GM18868 (cell line): ENCODE measurements at regions not wholly inside any gene's neighbourhood (a gene's known extent, or its start where the extent isn't known, plus 50 kb on each side); places are given as distances from the start of the nearest gene placed in this dataset.

Experiments used
- ATAC-seq: cut with Tn5 transposase; IDR thresholded peaks from one replicate; pipeline ENCODE4 v1.9.1; 2021; ENCODE audit warnings: mild to moderate bottlenecking, moderate library complexity; ENCODE audit not compliant: unreplicated experiment

GRCh38 chr10:8588135-8588534, 533.6 kb downstream of the GATA3 start:
- no peak for ATAC-seq

- no peak for ATAC-seq
Observed at GRCh38 chr10:8590518-8590917, 536.0 kb downstream of the GATA3 start.

- no peak for ATAC-seq
Observed at GRCh38 chr10:8591640-8592039, 537.2 kb downstream of the GATA3 start.

- ATAC-seq: no peak
Observed at GRCh38 chr10:8594176-8594575, 539.7 kb downstream of the GATA3 start.

- ATAC-seq: no peak
Observed at GRCh38 chr10:8594711-8595110, 540.2 kb downstream of the GATA3 start.

GRCh38 chr10:8595140-8595539, 540.7 kb downstream of the GATA3 start:
- no peak for ATAC-seq

- ATAC-seq: no peak
Observed at GRCh38 chr10:8596929-8597472, 542.5 kb downstream of the GATA3 start.

GRCh38 chr10:8600192-8600591, 545.7 kb downstream of the GATA3 start:
- no peak for ATAC-seq

GRCh38 chr10:8602821-8603220, 548.3 kb downstream of the GATA3 start:
- ATAC-seq: no peak

- ATAC-seq: no peak
Observed at GRCh38 chr10:8614054-8614565, 559.6 kb downstream of the GATA3 start.

GRCh38 chr10:8615118-8615517, 560.6 kb downstream of the GATA3 start:
- ATAC-seq: no peak

GRCh38 chr10:8616166-8616565, 561.7 kb downstream of the GATA3 start:
- peak; percentile 96 for ATAC-seq

- no peak for ATAC-seq
Observed at GRCh38 chr10:8617792-8618191, 563.3 kb downstream of the GATA3 start.

GRCh38 chr10:8618834-8619233, 564.3 kb downstream of the GATA3 start:
- ATAC-seq: no peak

GRCh38 chr10:8628351-8628750, 573.9 kb downstream of the GATA3 start:
- no peak for ATAC-seq

GRCh38 chr10:8633909-8634308, 579.4 kb downstream of the GATA3 start:
- no peak for ATAC-seq

- ATAC-seq: no peak
Observed at GRCh38 chr10:8636371-8636770, 581.9 kb downstream of the GATA3 start.

GRCh38 chr10:8637640-8638039, 583.2 kb downstream of the GATA3 start:
- ATAC-seq: no peak

- no peak for ATAC-seq
Observed at GRCh38 chr10:8638088-8638672, 583.7 kb downstream of the GATA3 start.

GRCh38 chr10:8639486-8640185, 585.1 kb downstream of the GATA3 start:
- no peak for ATAC-seq

GRCh38 chr10:8640301-8640700, 585.8 kb downstream of the GATA3 start:
- ATAC-seq: no peak

GRCh38 chr10:8640878-8641277, 586.4 kb downstream of the GATA3 start:
- ATAC-seq: no peak
